Stimulated activated CD4-positive, alpha-beta T cell treated with anti-CD3 and anti-CD28 coated beads, TNF-alpha, amount 100 ng/mL, for 24 hours (primary cell): ENCODE measurements at regions not wholly inside any gene's neighbourhood (a gene's known extent, or its start where the extent isn't known, plus 50 kb on each side); places are given as distances from the start of the nearest gene placed in this dataset.
"Not testable (repeated sequence)": the region's sequence is repeated elsewhere in the genome, so short reads cannot be mapped to it uniquely, and the experiment has no call there.

Source experiments
- DNase-seq, 3 experiments: peaks; one replicate each; pipeline ENCODE4 v3.0.0-alpha.2; 2020; ENCODE audit warnings: low read depth in 3 of 3

DNA sequence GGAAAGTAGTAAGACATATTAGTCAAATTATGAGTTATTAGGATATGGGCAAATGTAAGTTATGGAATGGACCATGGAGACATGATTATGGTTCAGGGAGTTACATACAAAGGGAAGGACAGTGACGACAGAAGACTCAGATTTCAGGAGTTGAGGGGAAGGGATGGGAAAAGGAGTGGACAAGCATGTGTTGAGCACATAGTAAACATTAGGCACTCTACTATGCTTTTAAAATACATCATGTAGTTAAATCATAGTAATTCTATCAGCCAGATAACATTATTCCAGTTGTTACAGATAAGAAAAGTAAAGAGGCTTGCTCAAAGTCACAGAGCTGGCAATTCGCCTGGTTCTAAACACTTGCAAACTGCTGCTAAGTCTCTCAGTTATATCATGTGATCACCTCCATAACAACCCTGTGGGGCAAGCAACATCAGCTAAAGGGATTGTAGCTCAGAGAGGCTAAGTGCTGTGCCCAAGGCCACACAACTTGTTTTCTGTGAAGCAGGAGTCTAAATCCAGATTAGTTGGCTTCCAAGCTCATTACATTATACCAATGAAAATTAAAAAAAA lies 115.2 kb upstream of the MDFIC start:
- no peak for DNase-seq

- DNase-seq = no peak
Measured at GRCh38 chr7:114812570-114812969, 109.3 kb upstream of the MDFIC start.

- no peak for DNase-seq
Measured at GRCh38 chr7:114813624-114814023, 108.3 kb upstream of the MDFIC start.

- DNase-seq = not testable (repeated sequence)
Measured at GRCh38 chr7:114817036-114817435, 104.9 kb upstream of the MDFIC start.

DNA sequence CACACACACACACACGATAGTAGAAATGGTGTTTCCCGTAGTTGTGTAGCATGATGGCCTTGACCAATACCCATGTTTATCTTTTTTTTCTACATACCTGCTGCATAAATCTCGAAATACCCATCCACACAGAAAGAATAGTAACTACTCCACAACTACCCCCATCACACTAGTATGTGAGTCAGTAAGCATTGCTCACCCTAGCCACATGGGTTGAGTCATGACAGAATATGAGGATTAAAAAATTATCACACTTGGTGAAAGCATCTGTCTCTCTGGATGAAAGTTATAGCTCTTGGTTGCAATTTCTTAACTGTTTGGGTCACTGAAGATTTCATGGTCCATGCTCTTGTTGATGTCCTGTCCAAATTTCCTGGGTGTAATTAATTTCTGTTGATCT lies 103.4 kb upstream of the MDFIC start:
- no peak for DNase-seq

GRCh38 chr7:114819616-114820362 lies 102.1 kb upstream of the MDFIC start:
- DNase-seq = no peak

DNA sequence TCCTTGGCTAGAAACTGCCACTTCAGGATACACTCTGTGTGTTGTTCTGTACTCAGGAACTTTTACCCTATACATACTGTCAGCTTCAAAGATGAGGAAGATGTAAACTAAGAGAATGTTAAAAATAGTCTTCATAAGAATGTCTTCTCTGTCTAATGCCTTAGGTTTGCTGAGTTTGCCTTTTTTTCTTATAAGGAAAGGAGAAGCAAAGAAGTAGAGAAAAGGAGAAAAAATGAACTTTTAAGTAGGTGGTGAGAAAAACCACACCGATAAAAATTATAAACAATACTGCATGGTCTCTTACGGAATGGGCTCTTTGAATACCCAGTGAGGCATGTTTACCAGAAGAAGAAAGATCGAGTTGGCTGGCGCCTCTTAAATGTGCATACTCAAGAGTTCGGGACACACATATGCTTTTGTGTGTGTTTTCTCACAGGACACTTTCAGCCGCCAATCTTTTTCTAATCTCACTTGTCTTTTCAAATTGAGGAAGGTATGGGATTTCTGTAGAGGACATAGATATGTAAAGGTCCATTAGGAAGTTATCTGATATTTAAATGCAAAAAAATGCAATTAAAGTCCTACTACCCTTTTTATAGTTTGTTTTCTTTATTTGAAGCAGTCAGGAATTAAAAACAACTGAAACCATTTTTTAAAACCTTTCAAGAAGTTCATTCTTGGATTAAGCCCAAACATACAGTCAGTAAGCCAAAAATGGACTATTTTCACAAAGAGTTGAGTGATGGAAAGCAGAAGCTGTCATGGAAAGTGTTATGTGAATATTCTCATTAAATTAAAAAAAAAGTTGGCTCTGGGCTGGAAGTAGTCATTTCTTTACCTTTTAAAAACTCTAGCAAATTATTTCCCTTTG lies 100.6 kb upstream of the MDFIC start:
- DNase-seq = no peak

GRCh38 chr7:114822131-114822530 lies 99.8 kb upstream of the MDFIC start:
- DNase-seq = no peak

DNA sequence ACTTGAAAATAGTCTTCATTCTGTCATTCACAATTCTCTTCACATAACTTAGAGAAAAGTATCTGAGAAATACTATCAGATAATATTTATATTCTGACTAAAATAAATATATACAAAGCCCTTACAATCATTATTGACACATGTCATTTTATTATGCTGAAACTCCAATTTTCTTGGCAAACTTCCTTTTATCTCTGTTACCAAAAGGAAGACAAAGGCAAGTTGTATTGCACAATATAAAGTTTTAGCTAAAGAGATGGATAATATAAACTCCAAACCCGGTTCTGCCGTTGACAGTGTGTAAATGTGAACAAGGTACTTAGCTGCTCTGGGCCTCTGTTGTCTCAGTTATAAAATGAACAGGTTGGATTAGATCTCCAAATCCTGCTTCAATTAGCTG lies 99.0 kb upstream of the MDFIC start:
- DNase-seq = no peak

DNA sequence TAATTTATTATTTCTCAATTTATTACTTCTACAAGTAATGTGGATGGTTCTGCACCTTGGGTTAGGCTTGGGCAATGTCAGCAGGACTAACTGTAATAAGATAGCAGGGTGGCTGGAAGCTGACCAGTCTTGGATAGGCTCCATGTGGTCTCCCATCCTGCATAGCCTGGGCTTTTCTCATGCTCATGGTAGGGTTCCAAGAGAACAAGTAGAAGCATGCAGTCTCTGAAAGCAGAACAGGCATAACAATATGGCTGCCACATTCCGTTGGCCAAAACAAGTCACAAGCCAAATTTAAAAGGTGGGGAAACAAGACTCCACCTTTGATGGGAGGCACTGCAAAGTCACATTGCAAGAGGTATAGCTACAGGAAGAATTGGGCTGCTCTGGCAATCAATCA lies 98.6 kb upstream of the MDFIC start:
- no peak for DNase-seq

DNA sequence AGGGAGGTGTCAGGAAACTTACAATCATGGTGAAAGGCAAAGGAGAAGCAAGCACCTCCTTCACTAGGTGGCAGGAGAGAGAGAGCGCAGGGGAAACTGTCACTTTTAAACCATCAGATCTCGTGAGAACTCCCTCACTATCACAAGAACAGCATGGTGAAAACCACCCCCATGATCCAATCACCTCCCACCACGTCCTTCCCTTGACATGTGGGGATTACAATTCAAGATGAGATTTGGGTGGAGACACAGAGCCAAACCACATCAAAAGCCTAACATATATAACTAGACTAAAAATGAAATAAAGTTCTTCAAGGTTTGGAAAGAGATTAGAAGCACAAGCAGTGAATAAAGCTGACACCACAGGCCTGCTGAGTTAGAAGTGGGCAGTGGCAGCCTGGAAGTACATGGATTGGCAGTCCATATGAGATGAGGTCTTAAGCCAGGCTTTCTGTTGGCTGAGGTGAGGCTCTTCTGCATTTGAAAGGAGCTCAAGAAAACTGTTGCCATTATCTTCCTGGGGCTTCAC lies 96.4 kb upstream of the MDFIC start:
- peak in 2 of 3 experiments; percentile 50 to 59 for DNase-seq

DNA sequence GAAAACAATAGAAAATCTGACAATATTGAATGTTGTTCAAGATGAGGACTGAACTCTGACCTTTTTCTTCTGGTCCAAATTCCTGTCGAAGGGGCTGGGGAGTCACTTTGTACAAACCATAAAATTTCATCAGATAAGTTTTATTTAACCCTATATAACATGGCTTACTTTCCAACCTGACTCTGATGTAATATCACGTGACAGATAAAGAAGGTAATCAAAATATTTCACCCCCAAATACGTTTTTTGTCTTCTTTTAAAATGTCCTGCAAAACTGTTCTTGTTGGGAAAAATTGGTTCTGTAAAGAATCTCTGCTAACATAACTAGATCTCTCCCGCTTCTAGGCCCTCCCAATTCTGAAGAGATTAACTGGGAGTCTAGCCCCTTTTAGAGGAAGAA lies 90.9 kb upstream of the MDFIC start:
- no peak for DNase-seq

DNA sequence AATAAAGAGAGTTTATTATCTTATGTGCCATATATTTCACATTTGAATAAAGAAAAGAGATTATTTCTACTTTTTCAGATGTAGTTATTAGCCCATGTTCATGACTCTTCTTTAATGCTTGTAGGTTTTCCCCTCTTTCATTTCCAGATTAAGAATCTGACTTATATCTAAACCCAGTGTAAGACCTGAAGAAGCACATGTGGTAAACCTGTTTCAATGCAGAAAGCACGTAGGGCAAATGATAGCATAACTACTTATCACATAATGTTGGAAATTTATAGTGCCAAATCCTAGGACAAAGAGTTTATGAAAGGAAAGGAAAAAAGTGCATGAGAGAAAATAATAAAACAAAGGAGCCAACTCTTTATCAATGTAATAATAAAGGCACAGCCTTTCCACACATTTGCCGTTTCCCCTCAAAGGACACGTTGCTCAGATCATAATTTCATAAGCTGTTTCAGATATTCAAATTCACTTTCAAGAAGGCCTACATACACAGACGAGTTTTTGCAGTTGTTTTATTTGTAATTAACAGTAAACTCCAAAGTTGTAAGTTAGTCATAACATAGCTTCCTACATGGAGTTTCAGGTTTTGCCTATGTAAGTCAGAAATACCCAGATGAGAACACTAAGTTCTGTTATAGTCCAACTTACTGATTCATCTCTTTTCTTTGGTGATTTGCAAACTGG lies 88.8 kb upstream of the MDFIC start:
- no peak for DNase-seq

GRCh38 chr7:114835303-114835702 lies 86.6 kb upstream of the MDFIC start:
- no peak for DNase-seq

- DNase-seq = no peak
Measured at GRCh38 chr7:114835861-114836260, 86.0 kb upstream of the MDFIC start.

DNA sequence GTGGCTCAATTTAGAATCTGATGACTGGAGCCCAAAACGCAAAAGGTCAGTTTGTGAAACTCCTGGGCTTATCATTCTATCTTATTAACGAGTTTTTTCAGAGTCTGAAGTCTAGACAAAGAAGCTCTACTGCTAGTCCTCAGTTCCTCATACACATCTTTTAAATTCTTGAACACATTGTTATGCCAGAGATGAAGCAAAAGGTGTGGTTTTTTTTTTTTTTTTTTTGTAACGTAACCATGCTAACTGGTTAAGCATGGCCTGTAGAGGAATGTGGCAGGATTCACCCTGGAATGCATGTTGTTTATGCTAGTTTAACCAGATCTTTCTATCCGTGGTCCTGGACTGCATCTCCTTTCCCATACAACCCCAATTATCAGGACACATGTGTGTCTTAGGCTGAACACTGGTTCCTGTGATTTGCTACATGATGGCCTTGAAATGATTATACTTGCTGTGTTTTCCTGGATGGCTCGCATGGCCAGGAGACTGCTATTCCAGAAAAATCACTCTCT lies 79.3 kb upstream of the MDFIC start:
- no peak for DNase-seq

GRCh38 chr7:114843102-114843501 lies 78.8 kb upstream of the MDFIC start:
- no peak for DNase-seq

DNA sequence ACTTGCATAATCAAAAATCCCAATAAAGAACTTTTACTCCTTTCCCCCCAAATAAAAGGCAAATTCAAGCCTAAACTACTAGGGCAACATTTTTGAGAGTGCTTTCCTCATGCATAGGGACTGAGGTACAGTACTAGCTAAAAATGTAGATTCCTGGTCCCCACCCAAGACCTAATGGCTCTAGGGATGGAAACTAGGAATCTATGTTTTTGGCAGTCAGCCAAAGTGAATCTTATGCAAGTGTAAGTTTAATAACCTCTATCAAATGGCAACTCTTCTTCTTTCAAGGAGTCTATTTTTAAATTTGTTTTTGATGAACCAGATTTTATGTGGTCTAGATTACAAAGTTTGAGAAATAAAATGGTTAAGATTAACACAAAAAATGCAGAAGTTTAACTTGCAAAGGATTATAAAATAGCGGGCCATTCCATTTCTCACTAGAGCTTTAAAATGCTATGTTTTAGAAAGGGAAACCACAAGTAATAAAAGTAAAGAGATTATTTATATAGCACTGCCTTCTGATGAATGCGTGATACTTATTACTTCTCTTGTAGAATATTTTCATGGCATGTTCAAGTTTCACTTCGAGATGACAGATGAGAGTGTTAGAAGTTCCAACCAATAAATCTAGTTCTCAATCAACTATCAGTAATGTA lies 70.4 kb upstream of the MDFIC start:
- DNase-seq = no peak

GRCh38 chr7:114852293-114852692 lies 69.6 kb upstream of the MDFIC start:
- no peak for DNase-seq

GRCh38 chr7:114853189-114853588 lies 68.7 kb upstream of the MDFIC start:
- no peak for DNase-seq

DNA sequence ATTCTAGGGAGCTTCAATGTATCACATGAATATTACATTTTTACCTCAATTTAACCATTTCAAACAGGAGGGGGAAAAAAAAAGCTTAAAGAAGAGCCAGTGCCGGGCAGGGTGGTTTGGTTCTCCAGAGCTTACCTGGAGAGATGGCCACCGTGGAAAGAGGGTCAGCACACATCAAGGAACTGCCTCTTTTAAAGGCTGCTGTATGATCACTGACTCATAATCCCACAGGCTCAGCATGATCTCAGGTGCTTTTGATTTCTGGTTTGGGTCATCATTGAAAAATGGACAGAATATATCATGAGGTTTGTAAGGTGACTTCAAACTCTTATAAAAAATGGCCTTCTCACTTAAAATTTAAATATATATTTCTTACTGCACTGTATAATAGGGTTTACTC lies 67.5 kb upstream of the MDFIC start:
- DNase-seq = no peak
